ENCODE measurements at regions not wholly inside any gene's neighbourhood (a gene's known extent, or its start where the extent isn't known, plus 50 kb on each side); places are given as distances from the start of the nearest gene placed in this dataset.

GRCh38 chr4:106494066-106494465 is 125.5 kb upstream of the GIMD1 start:
- no peak overlapping the region for H3K4me3 ChIP-seq (ENCODE audit: low read depth, low read length)
- no peak overlapping the region for H3K9ac ChIP-seq (ENCODE audit: low read depth, low read length)
- no peaks in the 10 kb centered on the region for H3K36me3 ChIP-seq (ENCODE audit: control insufficient read depth, insufficient read depth, low read length)
- no peaks in the 10 kb centered on the region for H3K27me3 ChIP-seq (ENCODE audit: control insufficient read depth, insufficient read depth, low read length)
- H3K9me3 ChIP-seq (ENCODE audit: control insufficient read depth, insufficient read depth, low read length) = no peaks in the 10 kb centered on the region
- no peak overlapping the region for H3K27ac ChIP-seq (ENCODE audit: low read depth, low read length)
- H3K4me1 ChIP-seq (ENCODE audit: control insufficient read depth, insufficient read depth, low read length) = no peaks in the 10 kb centered on the region

GRCh38 chr4:106493086-106493485 is 124.5 kb upstream of the GIMD1 start:
- Histone ChIP-seq H3K4me1 (ENCODE audit: control insufficient read depth, insufficient read depth, low read length) (no peaks in the 10 kb centered on the region), H3K27me3 (ENCODE audit: control insufficient read depth, insufficient read depth, low read length) (no peaks in the 10 kb centered on the region)

GRCh38 chr4:106486533-106486932 is 118.0 kb upstream of the GIMD1 start:
- H3K4me1 ChIP-seq (ENCODE audit: control insufficient read depth, insufficient read depth, low read length) = peaks cover 11% of the 10 kb centered on the region
- H3K27me3 ChIP-seq (ENCODE audit: control insufficient read depth, insufficient read depth, low read length) = no peaks in the 10 kb centered on the region
- H3K9me3 ChIP-seq (ENCODE audit: control insufficient read depth, insufficient read depth, low read length) = no peaks in the 10 kb centered on the region
- no peak overlapping the region for H3K9ac ChIP-seq (ENCODE audit: low read depth, low read length)
- no peaks in the 10 kb centered on the region for H3K36me3 ChIP-seq (ENCODE audit: control insufficient read depth, insufficient read depth, low read length)
- H3K4me3 ChIP-seq (ENCODE audit: low read depth, low read length) = peak overlapping the region; percentile 8; the same call in 1 of the 2 replicates
- no peak overlapping the region for H3K27ac ChIP-seq (ENCODE audit: low read depth, low read length)

More at GRCh38 chr4:106493086-106493485, 124.5 kb upstream of the GIMD1 start:
- Histone ChIP-seq H3K4me3 (ENCODE audit: low read depth, low read length) (no peak overlapping the region), H3K27ac (ENCODE audit: low read depth, low read length) (no peak overlapping the region), H3K9me3 (ENCODE audit: control insufficient read depth, insufficient read depth, low read length) (no peaks in the 10 kb centered on the region), H3K9ac (ENCODE audit: low read depth, low read length) (no peak overlapping the region), H3K36me3 (ENCODE audit: control insufficient read depth, insufficient read depth, low read length) (no peaks in the 10 kb centered on the region)

GRCh38 chr4:106481801-106482200 is 113.2 kb upstream of the GIMD1 start:
- no peaks in the 10 kb centered on the region for H3K36me3 ChIP-seq (ENCODE audit: control insufficient read depth, insufficient read depth, low read length)
- H3K27ac ChIP-seq (ENCODE audit: low read depth, low read length) = no peak overlapping the region
- no peaks in the 10 kb centered on the region for H3K27me3 ChIP-seq (ENCODE audit: control insufficient read depth, insufficient read depth, low read length)
- H3K4me3 ChIP-seq (ENCODE audit: low read depth, low read length) = no peak overlapping the region
- no peak overlapping the region for H3K9ac ChIP-seq (ENCODE audit: low read depth, low read length)
- peaks cover 6% of the 10 kb centered on the region for H3K4me1 ChIP-seq (ENCODE audit: control insufficient read depth, insufficient read depth, low read length)
- no peaks in the 10 kb centered on the region for H3K9me3 ChIP-seq (ENCODE audit: control insufficient read depth, insufficient read depth, low read length)

GRCh38 chr4:106478152-106478551 is 109.6 kb upstream of the GIMD1 start:
- Histone ChIP-seq H3K9me3 (ENCODE audit: control insufficient read depth, insufficient read depth, low read length) (no peaks in the 10 kb centered on the region), H3K27me3 (ENCODE audit: control insufficient read depth, insufficient read depth, low read length) (no peaks in the 10 kb centered on the region), H3K9ac (ENCODE audit: low read depth, low read length) (no peak overlapping the region), H3K36me3 (ENCODE audit: control insufficient read depth, insufficient read depth, low read length) (no peaks in the 10 kb centered on the region), H3K27ac (ENCODE audit: low read depth, low read length) (no peak overlapping the region), H3K4me3 (ENCODE audit: low read depth, low read length) (no peak overlapping the region), H3K4me1 (ENCODE audit: control insufficient read depth, insufficient read depth, low read length) (no peaks in the 10 kb centered on the region)

- H3K27ac ChIP-seq (ENCODE audit: low read depth, low read length) = no peak overlapping the region
Observed at GRCh38 chr4:106476741-106477140, 108.2 kb upstream of the GIMD1 start.

GRCh38 chr4:106473515-106473914 is 104.9 kb upstream of the GIMD1 start:
- no peaks in the 10 kb centered on the region for H3K9me3 ChIP-seq (ENCODE audit: control insufficient read depth, insufficient read depth, low read length)
- H3K9ac ChIP-seq (ENCODE audit: low read depth, low read length) = no peak overlapping the region
- H3K27me3 ChIP-seq (ENCODE audit: control insufficient read depth, insufficient read depth, low read length) = no peaks in the 10 kb centered on the region

More at GRCh38 chr4:106476741-106477140, 108.2 kb upstream of the GIMD1 start:
- Histone ChIP-seq H3K36me3 (ENCODE audit: control insufficient read depth, insufficient read depth, low read length) (no peaks in the 10 kb centered on the region), H3K4me3 (ENCODE audit: low read depth, low read length) (no peak overlapping the region), H3K9me3 (ENCODE audit: control insufficient read depth, insufficient read depth, low read length) (no peaks in the 10 kb centered on the region), H3K27me3 (ENCODE audit: control insufficient read depth, insufficient read depth, low read length) (no peaks in the 10 kb centered on the region), H3K9ac (ENCODE audit: low read depth, low read length) (no peak overlapping the region), H3K4me1 (ENCODE audit: control insufficient read depth, insufficient read depth, low read length) (no peaks in the 10 kb centered on the region)

GRCh38 chr4:106471151-106471550 is 102.6 kb upstream of the GIMD1 start:
- no peaks in the 10 kb centered on the region for H3K36me3 ChIP-seq (ENCODE audit: control insufficient read depth, insufficient read depth, low read length)
- H3K9ac ChIP-seq (ENCODE audit: low read depth, low read length) = no peak overlapping the region
- no peaks in the 10 kb centered on the region for H3K9me3 ChIP-seq (ENCODE audit: control insufficient read depth, insufficient read depth, low read length)
- no peak overlapping the region for H3K27ac ChIP-seq (ENCODE audit: low read depth, low read length)
- no peak overlapping the region for H3K4me3 ChIP-seq (ENCODE audit: low read depth, low read length)
- no peaks in the 10 kb centered on the region for H3K4me1 ChIP-seq (ENCODE audit: control insufficient read depth, insufficient read depth, low read length)
- H3K27me3 ChIP-seq (ENCODE audit: control insufficient read depth, insufficient read depth, low read length) = no peaks in the 10 kb centered on the region

More at GRCh38 chr4:106473515-106473914, 104.9 kb upstream of the GIMD1 start:
- Histone ChIP-seq H3K36me3 (ENCODE audit: control insufficient read depth, insufficient read depth, low read length) (no peaks in the 10 kb centered on the region), H3K4me3 (ENCODE audit: low read depth, low read length) (no peak overlapping the region), H3K27ac (ENCODE audit: low read depth, low read length) (no peak overlapping the region), H3K4me1 (ENCODE audit: control insufficient read depth, insufficient read depth, low read length) (no peaks in the 10 kb centered on the region)

- no peaks in the 10 kb centered on the region for H3K9me3 ChIP-seq (ENCODE audit: control insufficient read depth, insufficient read depth, low read length)
- no peaks in the 10 kb centered on the region for H3K4me1 ChIP-seq (ENCODE audit: control insufficient read depth, insufficient read depth, low read length)
- H3K36me3 ChIP-seq (ENCODE audit: control insufficient read depth, insufficient read depth, low read length) = no peaks in the 10 kb centered on the region
- H3K9ac ChIP-seq (ENCODE audit: low read depth, low read length) = no peak overlapping the region
- no peaks in the 10 kb centered on the region for H3K27me3 ChIP-seq (ENCODE audit: control insufficient read depth, insufficient read depth, low read length)
- H3K4me3 ChIP-seq (ENCODE audit: low read depth, low read length) = no peak overlapping the region
- no peak overlapping the region for H3K27ac ChIP-seq (ENCODE audit: low read depth, low read length)
Observed at GRCh38 chr4:106463622-106464021, 95.0 kb upstream of the GIMD1 start.

- no peak overlapping the region for H3K9ac ChIP-seq (ENCODE audit: low read depth, low read length)
Observed at GRCh38 chr4:106454581-106454980, 86.0 kb upstream of the GIMD1 start.

GRCh38 chr4:106454021-106454420 is 85.4 kb upstream of the GIMD1 start:
- H3K4me3 ChIP-seq (ENCODE audit: low read depth, low read length) = no peak overlapping the region
- H3K9ac ChIP-seq (ENCODE audit: low read depth, low read length) = no peak overlapping the region
- H3K36me3 ChIP-seq (ENCODE audit: control insufficient read depth, insufficient read depth, low read length) = no peaks in the 10 kb centered on the region
- H3K27ac ChIP-seq (ENCODE audit: low read depth, low read length) = no peak overlapping the region
- no peaks in the 10 kb centered on the region for H3K27me3 ChIP-seq (ENCODE audit: control insufficient read depth, insufficient read depth, low read length)
- no peaks in the 10 kb centered on the region for H3K4me1 ChIP-seq (ENCODE audit: control insufficient read depth, insufficient read depth, low read length)
- H3K9me3 ChIP-seq (ENCODE audit: control insufficient read depth, insufficient read depth, low read length) = no peaks in the 10 kb centered on the region

More at GRCh38 chr4:106454581-106454980, 86.0 kb upstream of the GIMD1 start:
- no peaks in the 10 kb centered on the region for H3K36me3 ChIP-seq (ENCODE audit: control insufficient read depth, insufficient read depth, low read length)
- H3K27me3 ChIP-seq (ENCODE audit: control insufficient read depth, insufficient read depth, low read length) = no peaks in the 10 kb centered on the region
- H3K4me1 ChIP-seq (ENCODE audit: control insufficient read depth, insufficient read depth, low read length) = no peaks in the 10 kb centered on the region
- no peak overlapping the region for H3K27ac ChIP-seq (ENCODE audit: low read depth, low read length)
- no peak overlapping the region for H3K4me3 ChIP-seq (ENCODE audit: low read depth, low read length)
- no peaks in the 10 kb centered on the region for H3K9me3 ChIP-seq (ENCODE audit: control insufficient read depth, insufficient read depth, low read length)

GRCh38 chr4:106451091-106451490 is 82.5 kb upstream of the GIMD1 start:
- H3K9me3 ChIP-seq (ENCODE audit: control insufficient read depth, insufficient read depth, low read length) = peaks cover 9% of the 10 kb centered on the region
- no peak overlapping the region for H3K27ac ChIP-seq (ENCODE audit: low read depth, low read length)

More at GRCh38 chr4:106451091-106451490, 82.5 kb upstream of the GIMD1 start:
- no peaks in the 10 kb centered on the region for H3K4me1 ChIP-seq (ENCODE audit: control insufficient read depth, insufficient read depth, low read length)
- H3K9ac ChIP-seq (ENCODE audit: low read depth, low read length) = no peak overlapping the region
- H3K36me3 ChIP-seq (ENCODE audit: control insufficient read depth, insufficient read depth, low read length) = no peaks in the 10 kb centered on the region
- H3K4me3 ChIP-seq (ENCODE audit: low read depth, low read length) = no peak overlapping the region
- H3K27me3 ChIP-seq (ENCODE audit: control insufficient read depth, insufficient read depth, low read length) = no peaks in the 10 kb centered on the region
